HCT116 (cell line): ENCODE measurements at regions not wholly inside any gene's neighbourhood (a gene's known extent, or its start where the extent isn't known, plus 50 kb on each side); places are given as distances from the start of the nearest gene placed in this dataset.

ENCODE experiments used
- ATAC-seq: fragments of 200-7000 bp; cut with Tn5 transposase; 2 replicates; pipeline ENCODE4 v1.9.1; 2020; ENCODE audit warnings: mild to moderate bottlenecking, moderate library complexity
- BruUV-seq: library from RNA; stranded (reverse); fragments of 400-500 nt; replicated peaks from 2 replicates; lab custom pipeline; 2021; lab: Mats Ljungman, UMichigan
- CTCF ChIA-PET: fragments of 300-600 bp; sonication (Branson Sonifier 250); formaldehyde crosslinking; loops from one replicate; lab custom pipeline; 2021; ENCODE audit warnings: antibody characterized with exemption; lab: Charles Lee
- POLR2A ChIA-PET: fragments of 300-600, 350-600 bp; sonication (Branson Sonifier 250); formaldehyde crosslinking; loops from one replicate; lab custom pipeline; 2021; ENCODE audit warnings: antibody characterized with exemption; lab: Charles Lee
- RAD21 ChIA-PET, 2 experiments: fragments of 300-600 bp; sonication (Branson Sonifier 250); formaldehyde crosslinking; loops; one replicate each; lab custom pipeline; 2023; ENCODE audit warnings: low total read pairs in 2 of 2; ENCODE audit not compliant: uncharacterized antibody in 2 of 2, unreplicated experiment in 2 of 2, low non-redundant PET in 1 of 2; lab: Charles Lee
- DNase-seq: peaks from one replicate; pipeline ENCODE4 v3.0.0-alpha.2; 2010; ENCODE audit warnings: low read depth, low spot score
- H2AFZ ChIP-seq: fragments of 200-600 bp; shearing (Covaris generic), sonication (generic); 2 replicates; pipeline ENCODE4 v1.6.1; 2017; ENCODE audit warnings: low read depth, mixed run types, mixed read lengths, antibody characterized with exemption, low read length; ENCODE audit not compliant: poor library complexity, severe bottlenecking
- H3K27ac ChIP-seq: 2 replicates; pipeline ENCODE4 v1.5.1; 2012; ENCODE audit warnings: low read depth, low read length
- H3K27me3 ChIP-seq: fragments of 200-600 bp; sonication (generic); 2 replicates; pipeline ENCODE4 v1.6.1; 2016; ENCODE audit warnings: mixed run types, low read length, mixed read lengths; ENCODE audit not compliant: insufficient read depth
- H3K36me3 ChIP-seq, 2 experiments: fragments of 200-500 bp in 1 of 2; fragments of 200-600 bp in 1 of 2; sonication (Bioruptor generic) in 1 of 2; sonication (generic) in 1 of 2; 2 replicates each; pipeline versions ENCODE4 v1.5.1 to v1.6.1; 2014 to 2016; ENCODE audit warnings: low read length in 2 of 2, inconsistent platforms in 1 of 2, mixed read lengths in 1 of 2, mixed run types in 1 of 2; ENCODE audit not compliant: insufficient read depth in 2 of 2, control insufficient read depth in 1 of 2
- H3K4me1 ChIP-seq, 2 experiments: fragments of 200-600 bp in 1 of 2; sonication (generic) in 1 of 2; 2 replicates each; pipeline versions ENCODE4 v1.5.1 to v1.6.1; 2012 to 2017; ENCODE audit warnings: low read length in 2 of 2, inconsistent platforms in 1 of 2, mild to moderate bottlenecking in 1 of 2, mixed read lengths in 1 of 2, mixed run types in 1 of 2, moderate library complexity in 1 of 2; ENCODE audit not compliant: insufficient read depth in 2 of 2, control insufficient read depth in 1 of 2
- H3K4me2 ChIP-seq: fragments of 200-600 bp; sonication (generic); 2 replicates; pipeline ENCODE4 v1.6.1; 2017; ENCODE audit warnings: mixed run types, low read length, mixed read lengths
- H3K4me3 ChIP-seq, 2 experiments: fragments of 200-600 bp in 1 of 2; sonication (generic) in 1 of 2; replicated peaks in 1 of 2; 2 replicates each; pipeline ENCODE4 v1.5.1; 2011 to 2016; ENCODE audit warnings: low read length in 2 of 2, control low read depth in 1 of 2, low read depth in 1 of 2, mild to moderate bottlenecking in 1 of 2, mixed read lengths in 1 of 2, mixed run types in 1 of 2
- H3K79me2 ChIP-seq: fragments of 200-600 bp; sonication (generic); 2 replicates; pipeline ENCODE4 v1.6.1; 2017; ENCODE audit warnings: mild to moderate bottlenecking, mixed run types, low read length, moderate library complexity, mixed read lengths; ENCODE audit not compliant: insufficient read depth
- H3K9ac ChIP-seq: fragments of 200-600 bp; sonication (generic); 2 replicates; pipeline ENCODE4 v1.6.1; 2016; ENCODE audit warnings: low read length, mixed read lengths
- H3K9me2 ChIP-seq: fragments of 200-600 bp; sonication (generic), shearing (Covaris generic); 2 replicates; pipeline ENCODE4 v1.6.1; 2017; ENCODE audit warnings: mixed run types, mild to moderate bottlenecking, moderate library complexity; ENCODE audit not compliant: insufficient read depth
- H3K9me3 ChIP-seq, 2 experiments: fragments of 200-500 bp in 1 of 2; fragments of 200-600 bp in 1 of 2; sonication (Bioruptor generic) in 1 of 2; sonication (generic) in 1 of 2; 2 replicates each; pipeline ENCODE4 v1.6.1; 2014 to 2017; ENCODE audit warnings: low read length in 2 of 2, mixed read lengths in 2 of 2, inconsistent platforms in 1 of 2, low read depth in 1 of 2, mild to moderate bottlenecking in 1 of 2, mixed run types in 1 of 2, moderate library complexity in 1 of 2; ENCODE audit not compliant: control insufficient read depth in 1 of 2, insufficient read depth in 1 of 2
- H4K20me1 ChIP-seq: fragments of 200-600 bp; sonication (generic), shearing (Covaris generic); 2 replicates; pipeline ENCODE4 v1.6.1; 2017; ENCODE audit warnings: mixed run types, mild to moderate bottlenecking, moderate library complexity; ENCODE audit not compliant: insufficient read depth
- EGR1 ChIP-seq: IDR thresholded peaks from 2 replicates; pipeline ENCODE4 v1.6.1; 2012; ENCODE audit warnings: low read depth
- ELF1 ChIP-seq: IDR thresholded peaks from 2 replicates; pipeline ENCODE4 v1.6.1; 2012; ENCODE audit warnings: low read depth, borderline replicate concordance
- EZH2 ChIP-seq: fragments of 200-600 bp; sonication (generic); IDR thresholded peaks from 2 replicates; pipeline ENCODE4 v1.6.1; 2017; ENCODE audit warnings: antibody characterized with exemption, mixed run types
- EZH2phosphoT487 ChIP-seq: fragments of 200-600 bp; IDR thresholded peaks from 2 replicates; pipeline ENCODE4 v1.6.1; 2018; ENCODE audit warnings: antibody characterized with exemption, borderline replicate concordance
- FOSL1 ChIP-seq: IDR thresholded peaks from 2 replicates; pipeline ENCODE4 v1.6.1; 2012; ENCODE audit warnings: low read depth
- POLR2A ChIP-seq: IDR thresholded peaks from 2 replicates; pipeline ENCODE4 v1.7.0; 2011; ENCODE audit warnings: borderline replicate concordance; ENCODE audit not compliant: insufficient read depth, insufficient read length; ENCODE audit errors: extremely low read depth
- POLR2AphosphoS5 ChIP-seq: IDR thresholded peaks from 2 replicates; pipeline ENCODE4 v1.6.1; 2011; ENCODE audit warnings: mild to moderate bottlenecking, low read depth, low read length, moderate library complexity
- SP1 ChIP-seq: IDR thresholded peaks from 2 replicates; pipeline ENCODE4 v1.6.1; 2012; ENCODE audit warnings: low read depth
- SRF ChIP-seq: IDR thresholded peaks from 2 replicates; pipeline ENCODE4 v1.6.1; 2012; ENCODE audit warnings: low read depth
- TCF7L2 ChIP-seq: IDR thresholded peaks from 2 replicates; pipeline ENCODE4 v1.7.0; 2011; ENCODE audit warnings: borderline replicate concordance, inconsistent platforms; ENCODE audit not compliant: insufficient read depth, insufficient read length; ENCODE audit errors: extremely low read depth
- YY1 ChIP-seq: IDR thresholded peaks from 2 replicates; pipeline ENCODE4 v1.6.1; 2011; ENCODE audit warnings: low read length, low read depth, moderate library complexity, mild to moderate bottlenecking; ENCODE audit not compliant: insufficient replicate concordance; ENCODE audit errors: extremely low read depth
- ZFX ChIP-seq: fragments of 450-650 bp; IDR thresholded peaks from 2 replicates; pipeline ENCODE4 v1.6.1; 2017
- ZNF274 ChIP-seq: fragments of 200-500 bp; sonication (Bioruptor generic); IDR thresholded peaks from 2 replicates; pipeline ENCODE4 v1.6.1; 2014; ENCODE audit warnings: mild to moderate bottlenecking, low read depth, low read length, inconsistent platforms
- intact Hi-C: fragments of 100-400 bp; cut with micrococcal nuclease; formaldehyde crosslinking; loops from 2 replicates; pipeline ENCODE4 v1.10.0; 2022
- TF ChIP-seq, protein P1 (sequence below), 3 experiments: fragments of 200-600 bp in 1 of 3; sonication (generic) in 1 of 3; IDR thresholded peaks in 2 of 3; conservative IDR thresholded peaks in 1 of 3; 2 replicates each; pipeline ENCODE4 v1.5.1; 2012 to 2017; ENCODE audit warnings: low read depth in 2 of 3, low read length in 2 of 3, antibody characterized with exemption in 1 of 3, borderline replicate concordance in 1 of 3, control low read depth in 1 of 3, mild to moderate bottlenecking in 1 of 3, mixed read lengths in 1 of 3, mixed run types in 1 of 3, moderate library complexity in 1 of 3; ENCODE audit not compliant: insufficient read depth in 1 of 3
- TF ChIP-seq, protein P2 (sequence below): IDR thresholded peaks from 2 replicates; pipeline ENCODE4 v1.6.1; 2011; ENCODE audit warnings: mild to moderate bottlenecking, low read length, moderate library complexity; ENCODE audit not compliant: insufficient replicate concordance; ENCODE audit errors: extremely low read depth
- TF ChIP-seq, protein P3 (sequence below): IDR thresholded peaks from 2 replicates; pipeline ENCODE4 v1.6.1; 2012

DNA sequence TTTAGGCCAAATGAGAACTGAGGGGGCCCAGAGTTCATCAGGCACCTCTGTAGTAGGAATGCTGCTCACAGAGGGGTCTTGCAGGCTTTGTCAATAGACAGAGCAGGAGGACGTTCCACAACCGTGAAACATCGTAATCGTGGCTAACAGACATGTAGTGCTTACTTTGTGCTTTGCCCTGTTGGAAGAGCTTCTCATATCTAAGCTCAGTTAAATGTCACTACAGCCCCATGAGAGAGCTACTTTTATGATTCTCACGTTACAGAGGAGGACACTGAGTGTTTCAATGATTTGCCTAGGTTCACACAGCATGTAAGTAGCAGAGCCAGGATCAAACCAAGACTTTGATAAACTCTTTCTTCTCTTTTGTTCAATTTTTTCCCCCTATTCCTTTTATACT, 136.6 kb downstream of the MYCN start:
- Histone ChIP-seq H4K20me1 (no peaks in the 10 kb centered on the region), H3K4me1 (no peaks in the 10 kb centered on the region), H3K4me3 (no peak overlapping the region), H3K27ac (no peak overlapping the region), H3K9me2 (no peaks in the 10 kb centered on the region), H3K9me3 (no peaks in the 10 kb centered on the region), H2AFZ (no peak overlapping the region), H3K79me2 (no peaks in the 10 kb centered on the region), H3K36me3 (no peaks in the 10 kb centered on the region), H3K4me2 (no peak overlapping the region), H3K27me3 (0 out of 2 replicates have a peak, but pooled peaks cover 2% of the 10 kb centered on the region), H3K9ac (no peak overlapping the region)
- ATAC-seq, result no peak
- BruUV-seq, result no TSS peak
- no peak for DNase-seq
- intact Hi-C loops, result no loop called here
- POLR2A ChIA-PET, result no interaction called here
- RAD21 ChIA-PET, result no interaction called here
- TF ChIP-seq SP1 (no peak), POLR2A (no peak), SRF (no peak), ZFX (no peak), ZNF274 (no peak), ELF1 (no peak), EGR1 (no peak), TCF7L2 (no peak), FOSL1 (no peak), EZH2 (no peak), POLR2AphosphoS5 (no peak), EZH2phosphoT487 (no peak), YY1 (no peak)
- TF ChIP-seq, protein P1, sequence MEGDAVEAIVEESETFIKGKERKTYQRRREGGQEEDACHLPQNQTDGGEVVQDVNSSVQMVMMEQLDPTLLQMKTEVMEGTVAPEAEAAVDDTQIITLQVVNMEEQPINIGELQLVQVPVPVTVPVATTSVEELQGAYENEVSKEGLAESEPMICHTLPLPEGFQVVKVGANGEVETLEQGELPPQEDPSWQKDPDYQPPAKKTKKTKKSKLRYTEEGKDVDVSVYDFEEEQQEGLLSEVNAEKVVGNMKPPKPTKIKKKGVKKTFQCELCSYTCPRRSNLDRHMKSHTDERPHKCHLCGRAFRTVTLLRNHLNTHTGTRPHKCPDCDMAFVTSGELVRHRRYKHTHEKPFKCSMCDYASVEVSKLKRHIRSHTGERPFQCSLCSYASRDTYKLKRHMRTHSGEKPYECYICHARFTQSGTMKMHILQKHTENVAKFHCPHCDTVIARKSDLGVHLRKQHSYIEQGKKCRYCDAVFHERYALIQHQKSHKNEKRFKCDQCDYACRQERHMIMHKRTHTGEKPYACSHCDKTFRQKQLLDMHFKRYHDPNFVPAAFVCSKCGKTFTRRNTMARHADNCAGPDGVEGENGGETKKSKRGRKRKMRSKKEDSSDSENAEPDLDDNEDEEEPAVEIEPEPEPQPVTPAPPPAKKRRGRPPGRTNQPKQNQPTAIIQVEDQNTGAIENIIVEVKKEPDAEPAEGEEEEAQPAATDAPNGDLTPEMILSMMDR (IDR thresholded peaks at IDR 0.05 in 2 of 3, conservative IDR thresholded peaks at IDR 0.05 in 1 of 3; ENCODE audit: borderline replicate concordance in 1 of 3, insufficient read depth in 1 of 3, low read depth in 2 of 3, low read length in 2 of 3), result no peak
- TF ChIP-seq, protein P2, sequence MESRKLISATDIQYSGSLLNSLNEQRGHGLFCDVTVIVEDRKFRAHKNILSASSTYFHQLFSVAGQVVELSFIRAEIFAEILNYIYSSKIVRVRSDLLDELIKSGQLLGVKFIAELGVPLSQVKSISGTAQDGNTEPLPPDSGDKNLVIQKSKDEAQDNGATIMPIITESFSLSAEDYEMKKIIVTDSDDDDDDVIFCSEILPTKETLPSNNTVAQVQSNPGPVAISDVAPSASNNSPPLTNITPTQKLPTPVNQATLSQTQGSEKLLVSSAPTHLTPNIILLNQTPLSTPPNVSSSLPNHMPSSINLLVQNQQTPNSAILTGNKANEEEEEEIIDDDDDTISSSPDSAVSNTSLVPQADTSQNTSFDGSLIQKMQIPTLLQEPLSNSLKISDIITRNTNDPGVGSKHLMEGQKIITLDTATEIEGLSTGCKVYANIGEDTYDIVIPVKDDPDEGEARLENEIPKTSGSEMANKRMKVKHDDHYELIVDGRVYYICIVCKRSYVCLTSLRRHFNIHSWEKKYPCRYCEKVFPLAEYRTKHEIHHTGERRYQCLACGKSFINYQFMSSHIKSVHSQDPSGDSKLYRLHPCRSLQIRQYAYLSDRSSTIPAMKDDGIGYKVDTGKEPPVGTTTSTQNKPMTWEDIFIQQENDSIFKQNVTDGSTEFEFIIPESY, result no peak
- TF ChIP-seq, protein P3, sequence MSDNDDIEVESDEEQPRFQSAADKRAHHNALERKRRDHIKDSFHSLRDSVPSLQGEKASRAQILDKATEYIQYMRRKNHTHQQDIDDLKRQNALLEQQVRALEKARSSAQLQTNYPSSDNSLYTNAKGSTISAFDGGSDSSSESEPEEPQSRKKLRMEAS, result no peak
- CTCF ChIA-PET, result no interaction called here
